ENCODE measurements at regions not wholly inside any gene's neighbourhood (a gene's known extent, or its start where the extent isn't known, plus 50 kb on each side); places are given as distances from the start of the nearest gene placed in this dataset.

DNA sequence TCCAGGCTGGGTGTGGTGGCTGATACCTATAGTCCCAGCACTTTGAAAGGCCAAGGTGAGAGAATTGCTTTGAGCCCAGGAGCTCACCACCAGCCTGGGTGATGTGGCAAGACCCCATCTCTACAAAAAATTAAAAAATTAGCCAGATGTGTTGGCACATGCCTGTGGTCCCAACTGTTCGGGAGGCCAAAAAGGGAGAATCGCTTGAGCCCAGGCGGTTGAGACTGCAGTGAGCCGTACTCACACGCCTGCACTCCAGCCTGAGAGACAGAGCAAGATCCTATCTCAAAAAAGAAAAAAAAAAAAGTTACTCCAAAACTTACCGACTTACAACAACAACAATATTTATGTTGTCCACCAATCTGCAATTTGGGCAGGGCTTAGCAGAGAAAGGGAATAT lies 178.0 kb upstream of the FN1 start:
- TF ChIP-seq POLR2A (IDR thresholded peaks at IDR 0.05) (no peak), CTCF (IDR thresholded peaks at IDR 0.05) (no peak), POLR2AphosphoS5 (IDR thresholded peaks at IDR 0.05) (no peak)
